Cardiac fibroblast (primary cell): ENCODE measurements at regions not wholly inside any gene's neighbourhood (a gene's known extent, or its start where the extent isn't known, plus 50 kb on each side); places are given as distances from the start of the nearest gene placed in this dataset.

Source experiments
- DNase-seq, 2 donors: peaks; one replicate each; pipeline versions ENCODE4 v3.0.0 to v3.0.0-alpha.2; 2010; ENCODE audit warnings: low read depth in 2 of 2
- H3K4me3 ChIP-seq, 2 donors: replicated peaks in 1 of 2; 1 replicate in 1 of 2; 2 replicates in 1 of 2; pipeline ENCODE4 v1.5.1; 2011; ENCODE audit warnings: low read depth in 2 of 2, low read length in 2 of 2, mild to moderate bottlenecking in 2 of 2, moderate library complexity in 1 of 2
- TF ChIP-seq, protein P1 (sequence below): IDR thresholded peaks from one replicate; pipeline ENCODE4 v1.5.1; 2011; ENCODE audit warnings: low read depth, mild to moderate bottlenecking, low read length, inconsistent platforms

DNA sequence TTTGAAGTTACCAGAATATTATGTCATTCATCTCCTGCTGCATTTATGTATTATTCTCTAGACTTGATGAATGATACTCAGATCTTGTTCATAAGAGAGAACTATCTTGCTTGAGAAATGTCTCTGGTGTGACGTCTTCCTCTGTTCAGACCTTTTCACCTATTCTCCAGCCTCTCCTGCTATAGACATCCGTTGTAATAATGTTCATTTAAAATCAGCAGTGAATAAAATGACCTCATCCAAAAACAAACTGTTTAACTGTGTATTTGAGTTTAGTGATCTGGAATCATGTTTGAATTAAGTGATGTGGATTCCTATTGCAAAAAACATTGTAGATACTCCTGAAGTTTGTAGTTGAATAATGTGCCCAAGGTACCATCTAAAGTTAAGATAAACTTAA lies 487.1 kb downstream of the PCNX1 start:
- DNase-seq, result peak in 1 of 2 donors; percentile 35
- TF ChIP-seq, protein P1, sequence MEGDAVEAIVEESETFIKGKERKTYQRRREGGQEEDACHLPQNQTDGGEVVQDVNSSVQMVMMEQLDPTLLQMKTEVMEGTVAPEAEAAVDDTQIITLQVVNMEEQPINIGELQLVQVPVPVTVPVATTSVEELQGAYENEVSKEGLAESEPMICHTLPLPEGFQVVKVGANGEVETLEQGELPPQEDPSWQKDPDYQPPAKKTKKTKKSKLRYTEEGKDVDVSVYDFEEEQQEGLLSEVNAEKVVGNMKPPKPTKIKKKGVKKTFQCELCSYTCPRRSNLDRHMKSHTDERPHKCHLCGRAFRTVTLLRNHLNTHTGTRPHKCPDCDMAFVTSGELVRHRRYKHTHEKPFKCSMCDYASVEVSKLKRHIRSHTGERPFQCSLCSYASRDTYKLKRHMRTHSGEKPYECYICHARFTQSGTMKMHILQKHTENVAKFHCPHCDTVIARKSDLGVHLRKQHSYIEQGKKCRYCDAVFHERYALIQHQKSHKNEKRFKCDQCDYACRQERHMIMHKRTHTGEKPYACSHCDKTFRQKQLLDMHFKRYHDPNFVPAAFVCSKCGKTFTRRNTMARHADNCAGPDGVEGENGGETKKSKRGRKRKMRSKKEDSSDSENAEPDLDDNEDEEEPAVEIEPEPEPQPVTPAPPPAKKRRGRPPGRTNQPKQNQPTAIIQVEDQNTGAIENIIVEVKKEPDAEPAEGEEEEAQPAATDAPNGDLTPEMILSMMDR, result no peak
- no peak overlapping the region for H3K4me3 ChIP-seq

DNA sequence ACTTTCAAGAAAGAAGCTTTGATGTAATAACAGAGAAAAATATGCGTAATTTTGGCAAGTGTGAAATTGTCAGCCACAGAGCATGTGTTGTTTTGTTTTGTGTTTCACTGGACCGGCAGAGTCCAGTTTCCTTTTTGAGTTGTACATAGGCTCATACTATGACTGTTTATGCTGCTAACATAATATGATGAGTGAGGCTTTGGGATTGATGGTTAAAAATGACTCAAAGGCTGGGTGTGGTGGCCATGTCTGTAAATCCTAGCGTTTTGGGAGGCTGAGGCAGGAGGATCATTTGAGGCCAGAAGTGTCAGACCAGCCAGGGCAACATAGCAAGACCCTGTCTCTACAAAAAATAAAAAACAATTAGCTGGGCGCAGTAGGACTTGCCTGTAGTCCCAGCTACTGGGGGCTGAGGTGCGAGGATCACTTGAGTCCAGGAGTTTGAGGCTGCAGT lies 487.9 kb downstream of the PCNX1 start:
- peak; percentile 33 to 81 for DNase-seq
- no peak overlapping the region for H3K4me3 ChIP-seq
- TF ChIP-seq, protein P1, result no peak

DNA sequence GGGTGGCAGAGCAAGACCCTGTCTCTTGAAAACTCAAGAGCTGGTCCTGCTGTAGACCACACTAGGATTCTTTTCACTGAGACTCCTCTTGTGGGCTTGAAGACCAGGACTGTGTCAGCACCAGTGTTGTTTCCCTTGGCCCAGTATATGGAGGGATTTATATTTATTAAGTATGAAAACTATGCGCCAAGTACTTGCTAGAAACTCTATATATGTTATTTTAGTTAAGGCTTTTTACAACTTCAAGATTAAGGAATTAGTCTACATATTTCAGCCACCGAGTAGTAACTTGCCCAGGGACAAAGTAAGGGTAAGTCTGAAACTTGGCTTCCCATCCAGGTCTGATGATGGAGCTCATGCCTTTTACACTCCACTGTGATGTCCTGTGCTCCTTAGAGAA lies 488.4 kb downstream of the PCNX1 start:
- TF ChIP-seq, protein P1, result no peak
- H3K4me3 ChIP-seq, result no peak overlapping the region
- DNase-seq, result no peak

DNA sequence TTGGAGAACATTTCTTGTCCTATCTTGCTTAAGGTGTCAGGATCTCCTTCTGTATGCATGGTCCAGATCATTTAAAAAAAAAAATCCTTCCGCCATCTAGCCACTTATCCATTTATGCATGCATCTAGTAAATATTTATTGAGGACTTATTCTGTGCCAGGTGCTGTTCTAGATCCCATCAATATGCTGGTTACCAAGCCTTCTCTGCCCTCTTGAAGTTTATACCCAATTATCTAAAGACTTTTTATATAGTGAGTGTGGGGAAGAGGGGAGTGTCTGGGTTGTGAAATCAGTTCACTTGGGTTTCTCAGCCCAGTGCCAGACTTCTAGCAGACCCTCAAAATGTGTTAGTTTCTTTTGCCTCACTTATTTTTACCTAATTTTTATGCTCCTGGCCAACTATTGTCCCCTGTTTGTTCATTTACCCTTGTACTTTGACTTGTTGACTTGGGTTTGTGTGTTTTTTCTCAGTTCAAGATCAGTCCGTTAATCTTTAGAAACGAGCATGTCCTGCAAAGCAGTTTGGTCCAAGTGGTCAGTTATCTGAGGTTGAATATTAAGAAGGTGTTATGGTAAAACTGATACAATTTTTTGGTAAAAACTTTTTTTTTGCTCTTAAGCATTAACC lies 488.9 kb downstream of the PCNX1 start:
- TF ChIP-seq, protein P1, result no peak
- no peak overlapping the region for H3K4me3 ChIP-seq
- no peak for DNase-seq

DNA sequence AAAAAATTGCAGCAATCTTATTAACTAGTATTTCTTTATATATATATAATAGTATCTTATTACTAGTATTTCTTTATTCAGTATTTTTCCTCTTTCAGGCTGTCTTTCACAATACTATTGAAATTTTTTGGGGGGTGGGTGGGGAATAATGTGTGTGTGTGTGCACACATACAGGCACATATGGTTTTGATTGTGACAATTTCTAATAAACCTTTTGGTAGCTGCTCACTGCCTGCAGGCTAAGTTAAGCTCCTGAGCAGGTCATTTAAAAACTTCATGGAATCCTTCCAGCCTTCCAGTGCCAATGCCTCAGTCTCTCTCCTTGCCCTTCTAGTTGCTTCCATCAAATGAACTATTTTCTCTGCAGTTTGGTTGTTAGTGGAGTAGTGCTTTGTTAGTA lies 490.1 kb downstream of the PCNX1 start:
- TF ChIP-seq, protein P1, result no peak
- H3K4me3 ChIP-seq, result no peak overlapping the region
- no peak for DNase-seq

DNA sequence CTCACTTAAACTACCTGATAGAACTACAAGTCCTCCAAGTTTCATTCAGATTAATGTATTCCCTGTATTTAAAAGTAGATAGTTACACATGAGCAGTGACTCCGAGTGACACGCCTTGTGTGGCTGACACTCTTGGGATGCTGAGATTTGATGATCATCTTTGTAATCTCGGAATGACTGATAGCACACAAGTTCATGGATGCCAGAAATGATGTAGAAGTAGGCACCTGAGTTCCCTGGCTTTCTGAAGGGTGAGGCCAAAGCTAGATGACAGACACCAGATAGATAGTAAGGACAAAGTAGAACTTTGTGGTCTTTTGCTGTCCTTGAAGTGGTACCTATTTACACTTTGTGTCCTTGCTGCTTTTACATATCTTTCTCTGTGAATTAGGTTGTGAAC lies 491.2 kb downstream of the PCNX1 start:
- TF ChIP-seq, protein P1, result no peak
- no peak overlapping the region for H3K4me3 ChIP-seq
- DNase-seq, result no peak

DNA sequence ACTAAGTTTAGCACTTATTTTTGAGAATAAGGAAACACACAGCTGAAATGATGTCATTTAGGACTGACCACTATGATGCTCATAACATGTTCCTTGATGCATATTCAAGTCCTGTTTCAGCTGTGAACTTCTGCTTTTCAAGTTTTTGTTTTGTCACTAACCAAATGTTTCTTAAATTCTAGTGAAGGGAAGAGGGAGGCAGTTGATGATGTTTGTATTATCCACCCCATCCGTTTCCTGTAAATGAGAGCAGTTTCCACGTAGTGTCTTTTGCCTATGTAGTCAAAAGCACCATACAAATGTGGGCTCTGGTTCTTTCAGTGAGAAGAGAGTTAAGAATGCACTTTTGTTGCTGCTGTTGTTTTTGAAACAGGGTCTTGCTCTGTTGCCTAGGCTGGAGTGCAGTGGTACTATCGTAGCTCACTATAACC lies 491.8 kb downstream of the PCNX1 start:
- peak in 1 of 2 donors; percentile 33 for DNase-seq
- H3K4me3 ChIP-seq, result no peak overlapping the region
- TF ChIP-seq, protein P1, result no peak
